ENCODE measurements at regions not wholly inside any gene's neighbourhood (a gene's known extent, or its start where the extent isn't known, plus 50 kb on each side); places are given as distances from the start of the nearest gene placed in this dataset.
"Not testable (repeated sequence)": the region's sequence is repeated elsewhere in the genome, so short reads cannot be mapped to it uniquely, and the experiment has no call there.

- TF ChIP-seq CTCF (IDR thresholded peaks at IDR 0.05; ENCODE audit: low read depth, low read length) (no peak), EZH2phosphoT487 (IDR thresholded peaks at IDR 0.05; ENCODE audit: low read depth) (no peak)
- H3K9me3 ChIP-seq (ENCODE audit: insufficient read depth, low read length), result peaks cover 5% of the 10 kb centered on the region; the same call in 1 of the 2 replicates
- H3K79me2 ChIP-seq (ENCODE audit: low read length), result no peaks in the 10 kb centered on the region
- no peaks in the 10 kb centered on the region for H3K27me3 ChIP-seq (ENCODE audit: low read depth, low read length)
- H3K9ac ChIP-seq (ENCODE audit: low read length), result no peak overlapping the region
- H3K27ac ChIP-seq (ENCODE audit: low read length), result no peak overlapping the region
- no peaks in the 10 kb centered on the region for H3K4me1 ChIP-seq (ENCODE audit: low read length)
- no peaks in the 10 kb centered on the region for H4K20me1 ChIP-seq (ENCODE audit: insufficient read depth, low read length)
- no peak overlapping the region for H3K4me2 ChIP-seq (ENCODE audit: low read length)
- no peak overlapping the region for H2AFZ ChIP-seq (ENCODE audit: low read depth, low read length)
- H3K36me3 ChIP-seq (replicated peaks; ENCODE audit: low read depth, low read length), result no peaks in the 10 kb centered on the region
- H3K4me3 ChIP-seq (ENCODE audit: low read length), result no peak overlapping the region
These were observed 921.8 kb upstream of the PCDH10 start for GRCh38 chr4:132227151-132227856.

GRCh38 chr4:132227857-132228165 lies 921.3 kb upstream of the PCDH10 start:
- not testable (repeated sequence) for H3K27me3 ChIP-seq (ENCODE audit: low read depth, low read length); H3K9me3 ChIP-seq (ENCODE audit: insufficient read depth, low read length); H2AFZ ChIP-seq (ENCODE audit: low read depth, low read length); H3K79me2 ChIP-seq (ENCODE audit: low read length); H3K4me3 ChIP-seq (ENCODE audit: low read length); H3K9ac ChIP-seq (ENCODE audit: low read length); H4K20me1 ChIP-seq (ENCODE audit: insufficient read depth, low read length); H3K36me3 ChIP-seq (replicated peaks; ENCODE audit: low read depth, low read length); H3K4me2 ChIP-seq (ENCODE audit: low read length); H3K27ac ChIP-seq (ENCODE audit: low read length); H3K4me1 ChIP-seq (ENCODE audit: low read length)
- peak; percentile 23 for TF ChIP-seq CTCF (IDR thresholded peaks at IDR 0.05; ENCODE audit: low read depth, low read length)

- H3K27me3 ChIP-seq (ENCODE audit: low read depth, low read length), result no peaks in the 10 kb centered on the region
- H3K4me1 ChIP-seq (ENCODE audit: low read length), result no peaks in the 10 kb centered on the region
- no peak overlapping the region for H3K27ac ChIP-seq (ENCODE audit: low read length)
- no peaks in the 10 kb centered on the region for H4K20me1 ChIP-seq (ENCODE audit: insufficient read depth, low read length)
- TF ChIP-seq CTCF (IDR thresholded peaks at IDR 0.05; ENCODE audit: low read depth, low read length) (no peak), EZH2phosphoT487 (IDR thresholded peaks at IDR 0.05; ENCODE audit: low read depth) (no peak)
- no peak overlapping the region for H3K4me3 ChIP-seq (ENCODE audit: low read length)
- H3K79me2 ChIP-seq (ENCODE audit: low read length), result no peaks in the 10 kb centered on the region
- H3K9ac ChIP-seq (ENCODE audit: low read length), result no peak overlapping the region
- no peak overlapping the region for H2AFZ ChIP-seq (ENCODE audit: low read depth, low read length)
- H3K36me3 ChIP-seq (replicated peaks; ENCODE audit: low read depth, low read length), result no peaks in the 10 kb centered on the region
- H3K4me2 ChIP-seq (ENCODE audit: low read length), result no peak overlapping the region
- peaks cover 5% of the 10 kb centered on the region; the same call in 1 of the 2 replicates for H3K9me3 ChIP-seq (ENCODE audit: insufficient read depth, low read length)
These were observed 920.4 kb upstream of the PCDH10 start for GRCh38 chr4:132228676-132229075.

GRCh38 chr4:132230025-132230424 lies 919.1 kb upstream of the PCDH10 start:
- no peaks in the 10 kb centered on the region for H4K20me1 ChIP-seq (ENCODE audit: insufficient read depth, low read length)
- no peak overlapping the region for H2AFZ ChIP-seq (ENCODE audit: low read depth, low read length)
- H3K27me3 ChIP-seq (ENCODE audit: low read depth, low read length), result no peaks in the 10 kb centered on the region
- no peaks in the 10 kb centered on the region for H3K36me3 ChIP-seq (replicated peaks; ENCODE audit: low read depth, low read length)
- TF ChIP-seq EZH2phosphoT487 (IDR thresholded peaks at IDR 0.05; ENCODE audit: low read depth), result no peak
- no peak for TF ChIP-seq CTCF (IDR thresholded peaks at IDR 0.05; ENCODE audit: low read depth, low read length)
- H3K27ac ChIP-seq (ENCODE audit: low read length), result no peak overlapping the region
- H3K79me2 ChIP-seq (ENCODE audit: low read length), result no peaks in the 10 kb centered on the region
- H3K9me3 ChIP-seq (ENCODE audit: insufficient read depth, low read length), result peaks cover 5% of the 10 kb centered on the region; the same call in 1 of the 2 replicates
- no peak overlapping the region for H3K4me2 ChIP-seq (ENCODE audit: low read length)
- no peak overlapping the region for H3K9ac ChIP-seq (ENCODE audit: low read length)
- no peak overlapping the region for H3K4me3 ChIP-seq (ENCODE audit: low read length)
- H3K4me1 ChIP-seq (ENCODE audit: low read length), result no peaks in the 10 kb centered on the region

Data from OCI-LY3 (cell line).